GM23338 (cell line): ENCODE measurements at regions not wholly inside any gene's neighbourhood (a gene's known extent, or its start where the extent isn't known, plus 50 kb on each side); places are given as distances from the start of the nearest gene placed in this dataset.

Experiments used
- ATAC-seq: fragments of 200-7000 bp; cut with Tn5 transposase; 3 replicates; pipeline ENCODE4 v1.9.1; 2020
- DNase-seq: peaks from one replicate; pipeline ENCODE4 v3.0.0-alpha.2; 2015; ENCODE audit warnings: low spot score
- H2AFZ ChIP-seq: fragments of 200-600 bp; sonication (generic); 2 replicates; pipeline ENCODE4 v1.8.0; 2016; ENCODE audit warnings: antibody characterized with exemption, mild to moderate bottlenecking, moderate library complexity
- H3F3A ChIP-seq: fragments of 200-600 bp; sonication (generic); replicated peaks from 2 replicates; pipeline ENCODE4 v1.8.0; 2017; ENCODE audit warnings: antibody characterized with exemption, mixed run types, low read depth
- H3K27ac ChIP-seq: fragments of 200-600 bp; sonication (generic); 2 replicates; pipeline ENCODE4 v1.6.1; 2016; ENCODE audit warnings: low read depth
- H3K27me3 ChIP-seq: fragments of 200-600 bp; sonication (generic); 2 replicates; pipeline ENCODE4 v1.8.0; 2016; ENCODE audit warnings: mild to moderate bottlenecking, mixed run types, moderate library complexity; ENCODE audit not compliant: insufficient read depth
- H3K36me3 ChIP-seq: fragments of 200-600 bp; sonication (generic); 2 replicates; pipeline ENCODE4 v1.8.0; 2016; ENCODE audit warnings: mild to moderate bottlenecking; ENCODE audit not compliant: insufficient read depth
- H3K4me1 ChIP-seq: fragments of 200-600 bp; sonication (generic); 2 replicates; pipeline ENCODE4 v1.8.0; 2016; ENCODE audit warnings: mild to moderate bottlenecking, moderate library complexity; ENCODE audit not compliant: insufficient read depth
- H3K4me2 ChIP-seq: fragments of 200-600 bp; sonication (generic); 2 replicates; pipeline ENCODE4 v1.7.1; 2017; ENCODE audit warnings: mixed run types
- H3K4me3 ChIP-seq: fragments of 200-600 bp; sonication (generic); 2 replicates; pipeline ENCODE4 v1.6.1; 2016; ENCODE audit warnings: mixed run types
- H3K79me2 ChIP-seq: fragments of 200-600 bp; sonication (generic); replicated peaks from 2 replicates; pipeline ENCODE4 v1.8.0; 2017; ENCODE audit warnings: mild to moderate bottlenecking; ENCODE audit not compliant: insufficient read depth
- H3K9me2 ChIP-seq: fragments of 200-600 bp; sonication (generic); 2 replicates; pipeline ENCODE4 v1.8.0; 2017; ENCODE audit not compliant: insufficient read depth
- H4K20me1 ChIP-seq: fragments of 200-600 bp; sonication (generic); replicated peaks from 2 replicates; pipeline ENCODE4 v1.8.0; 2017; ENCODE audit warnings: mild to moderate bottlenecking; ENCODE audit not compliant: insufficient read depth
- H3K27ac Mint-ChIP-seq: 2 replicates; pipeline ENCODE4 v1.8.0; 2020; ENCODE audit warnings: inconsistent platforms, mild to moderate bottlenecking, moderate library complexity, mixed read lengths
- H3K27me3 Mint-ChIP-seq: 3 replicates; pipeline ENCODE4 v1.8.0; 2022; ENCODE audit warnings: low read depth, mild to moderate bottlenecking, moderate library complexity, mixed read lengths, inconsistent platforms; ENCODE audit not compliant: insufficient read depth, poor library complexity
- H3K36me3 Mint-ChIP-seq: 3 replicates; pipeline ENCODE4 v1.8.0; 2021; ENCODE audit warnings: low read depth, mild to moderate bottlenecking, inconsistent platforms, moderate library complexity, mixed read lengths
- H3K4me1 Mint-ChIP-seq: 3 replicates; pipeline ENCODE4 v1.8.0; 2020; ENCODE audit warnings: mild to moderate bottlenecking, inconsistent platforms, mixed read lengths
- H3K4me3 Mint-ChIP-seq: 3 replicates; pipeline ENCODE4 v1.8.0; 2021; ENCODE audit warnings: moderate library complexity, mild to moderate bottlenecking, inconsistent platforms, mixed read lengths
- H3K9me3 Mint-ChIP-seq: 3 replicates; pipeline ENCODE4 v1.8.0; 2020; ENCODE audit warnings: moderate library complexity, mild to moderate bottlenecking, inconsistent platforms, mixed read lengths
- CREB1 ChIP-seq: fragments of 250-450 bp; sonication (Bioruptor Pico); IDR thresholded peaks from 2 replicates; pipeline ENCODE4 v1.5.0; 2020; ENCODE audit warnings: low read depth, mild to moderate bottlenecking, moderate library complexity
- CTCF ChIP-seq, 2 experiments: fragments of 200-600 bp in 1 of 2; sonication (generic) in 1 of 2; conservative IDR thresholded peaks; 2 replicates each; pipeline versions ENCODE4 v1.5.1 to v1.6.1; 2016 to 2017; ENCODE audit warnings: antibody characterized with exemption in 2 of 2, low read depth in 2 of 2, mild to moderate bottlenecking in 2 of 2, moderate library complexity in 1 of 2
- ETS1 ChIP-seq: IDR thresholded peaks from 2 replicates; pipeline ENCODE4 v1.6.1; 2016; ENCODE audit warnings: antibody characterized with exemption
- EZH2 ChIP-seq: fragments of 200-600 bp; sonication (generic); IDR thresholded peaks from one replicate; pipeline ENCODE4 v1.8.0; 2017; ENCODE audit warnings: antibody characterized with exemption, mild to moderate bottlenecking, low read depth; ENCODE audit not compliant: unreplicated experiment
- EZH2phosphoT487 ChIP-seq: fragments of 200-600 bp; sonication (generic); IDR thresholded peaks from one replicate; pipeline ENCODE4 v1.8.1; 2018; ENCODE audit warnings: antibody characterized with exemption; ENCODE audit not compliant: unreplicated experiment
- JUNB ChIP-seq: IDR thresholded peaks from one replicate; pipeline ENCODE4 v1.6.1; 2016; ENCODE audit warnings: antibody characterized with exemption; ENCODE audit not compliant: unreplicated experiment
- NANOG ChIP-seq: IDR thresholded peaks from 2 replicates; pipeline ENCODE4 v1.6.1; 2016; ENCODE audit warnings: antibody characterized with exemption, borderline replicate concordance
- POLR2AphosphoS5 ChIP-seq: IDR thresholded peaks from 2 replicates; pipeline ENCODE4 v1.6.1; 2016; ENCODE audit warnings: antibody characterized with exemption, low read depth
- REST ChIP-seq: IDR thresholded peaks from one replicate; pipeline ENCODE4 v1.6.1; 2018; ENCODE audit warnings: antibody characterized with exemption; ENCODE audit not compliant: unreplicated experiment
- STAT1 ChIP-seq: IDR thresholded peaks from one replicate; pipeline ENCODE4 v1.6.1; 2016; ENCODE audit warnings: antibody characterized with exemption; ENCODE audit not compliant: unreplicated experiment
- ZNF114 ChIP-seq: fragments of 250-450 bp; sonication (Bioruptor Pico); IDR thresholded peaks from 2 replicates; pipeline ENCODE4 v1.5.0; 2020; ENCODE audit warnings: mild to moderate bottlenecking, moderate library complexity
- ZNF331 ChIP-seq: fragments of 250-450 bp; sonication (Bioruptor Pico); IDR thresholded peaks from 2 replicates; pipeline ENCODE4 v1.5.0; 2020; ENCODE audit warnings: low read depth, mild to moderate bottlenecking, moderate library complexity
- ZNF462 ChIP-seq: fragments of 250-450 bp; sonication (Bioruptor Pico); IDR thresholded peaks from 2 replicates; pipeline ENCODE4 v1.5.0; 2020; ENCODE audit warnings: mild to moderate bottlenecking, moderate library complexity

- H3K9me2 ChIP-seq: peaks cover 7% of the 10 kb centered on the region; the same call in 1 of the 2 replicates
- Mint-ChIP-seq H3K27ac (no peak overlapping the region), H3K4me3 (no peak overlapping the region), H3K9me3 (peaks cover 17% of the 10 kb centered on the region; the same call in 1 of the 3 replicates), H3K27me3 (no peaks in the 10 kb centered on the region), H3K36me3 (peaks cover 9% of the 10 kb centered on the region; the same call in 1 of the 3 replicates), H3K4me1 (no peaks in the 10 kb centered on the region)
- no peak overlapping the region for H3K27ac ChIP-seq
- no peaks in the 10 kb centered on the region for H3K36me3 ChIP-seq
- ATAC-seq: no peak
- no peaks in the 10 kb centered on the region for H3F3A ChIP-seq
- H2AFZ ChIP-seq: no peak overlapping the region
- no peaks in the 10 kb centered on the region for H3K4me1 ChIP-seq
- H3K27me3 ChIP-seq: no peaks in the 10 kb centered on the region
- no peak overlapping the region for H3K4me3 ChIP-seq
- H3K79me2 ChIP-seq: no peaks in the 10 kb centered on the region
- H3K4me2 ChIP-seq: no peak overlapping the region
- no peak for DNase-seq
- TF ChIP-seq ZNF331 (CRISPR knock-in tag) (no peak), ETS1 (no peak), ZNF114 (CRISPR knock-in tag) (no peak), ZNF462 (CRISPR knock-in tag) (no peak), EZH2phosphoT487 (no peak), CTCF (conservative IDR thresholded peaks at IDR 0.05; ENCODE audit: low read depth in 2 of 2) (no peak), EZH2 (no peak), STAT1 (no peak), JUNB (no peak), REST (no peak), CREB1 (CRISPR knock-in tag) (no peak), POLR2AphosphoS5 (no peak), NANOG (no peak)
- H4K20me1 ChIP-seq: no peaks in the 10 kb centered on the region
These were observed 447.7 kb upstream of the DPPA4 start for GRCh38 chr3:109784852-109785631.
